CD4-positive, alpha-beta T cell treated with Interferon gamma for 1 hour (primary cell): ENCODE measurements at regions not wholly inside any gene's neighbourhood (a gene's known extent, or its start where the extent isn't known, plus 50 kb on each side); places are given as distances from the start of the nearest gene placed in this dataset.

ENCODE experiments used
- DNase-seq: peaks from one replicate; pipeline ENCODE4 v3.0.0-alpha.2; 2020

GRCh38 chr2:6554466-6554865 is 311.2 kb downstream of the CMPK2 start:
- no peak for DNase-seq

GRCh38 chr2:6556755-6557154 is 309.0 kb downstream of the CMPK2 start:
- DNase-seq: no peak

GRCh38 chr2:6557737-6558136 is 308.0 kb downstream of the CMPK2 start:
- no peak for DNase-seq

DNA sequence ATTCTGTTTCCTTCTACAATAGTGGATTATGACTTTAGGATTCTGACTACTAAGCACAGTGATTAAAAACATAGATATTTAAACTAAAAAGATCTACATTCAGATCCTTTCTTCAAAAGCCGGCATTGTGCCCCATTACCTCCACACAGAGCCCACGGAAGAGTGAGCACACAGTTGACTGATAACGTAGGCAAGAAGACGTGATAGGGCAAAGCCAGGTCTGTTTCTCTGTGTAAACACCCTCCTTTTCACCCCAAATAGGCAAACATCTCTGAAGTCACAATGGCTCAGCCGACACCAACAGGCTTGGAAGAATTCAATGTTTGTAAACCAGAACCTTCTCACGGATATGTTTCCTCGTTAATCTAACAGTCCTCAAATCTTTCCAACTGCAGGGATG is 302.9 kb downstream of the CMPK2 start:
- DNase-seq: no peak

DNA sequence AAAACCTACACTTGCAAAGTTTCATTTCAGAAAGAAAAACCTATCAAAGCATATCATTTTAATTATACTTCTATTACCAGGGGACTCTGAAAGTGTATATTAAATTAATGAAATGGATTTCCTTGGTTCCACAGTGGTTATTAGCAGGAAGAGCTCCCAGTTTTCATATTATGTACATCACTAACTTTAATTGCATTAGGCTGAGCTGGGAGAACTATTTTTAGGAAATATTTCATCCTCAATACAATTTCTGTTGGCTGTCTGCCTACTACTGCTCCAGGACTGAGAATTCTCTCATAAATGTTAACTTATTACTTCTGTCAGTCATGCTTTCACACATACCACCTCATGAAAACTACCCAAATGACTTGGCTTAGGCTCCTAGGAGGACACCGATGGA is 301.4 kb downstream of the CMPK2 start:
- no peak for DNase-seq

DNA sequence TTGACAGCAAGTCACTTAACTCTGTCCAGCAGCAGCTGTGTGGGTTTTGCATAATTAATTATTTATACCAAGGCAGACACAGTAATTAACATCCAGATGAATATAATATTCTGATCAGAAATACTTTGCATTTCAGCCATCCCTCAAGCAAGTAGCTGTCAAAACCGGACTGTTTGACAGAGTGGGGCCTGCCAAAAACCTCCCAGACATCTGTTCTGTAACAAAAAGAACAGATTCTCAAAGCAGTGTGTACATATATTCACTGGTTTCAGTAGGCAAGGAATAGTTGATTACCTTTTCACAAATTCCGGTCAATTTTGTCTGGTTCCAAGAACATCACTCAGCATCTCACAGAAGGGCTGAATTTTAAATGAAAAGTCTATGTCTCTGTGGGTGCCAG is 291.6 kb downstream of the CMPK2 start:
- no peak for DNase-seq

DNA sequence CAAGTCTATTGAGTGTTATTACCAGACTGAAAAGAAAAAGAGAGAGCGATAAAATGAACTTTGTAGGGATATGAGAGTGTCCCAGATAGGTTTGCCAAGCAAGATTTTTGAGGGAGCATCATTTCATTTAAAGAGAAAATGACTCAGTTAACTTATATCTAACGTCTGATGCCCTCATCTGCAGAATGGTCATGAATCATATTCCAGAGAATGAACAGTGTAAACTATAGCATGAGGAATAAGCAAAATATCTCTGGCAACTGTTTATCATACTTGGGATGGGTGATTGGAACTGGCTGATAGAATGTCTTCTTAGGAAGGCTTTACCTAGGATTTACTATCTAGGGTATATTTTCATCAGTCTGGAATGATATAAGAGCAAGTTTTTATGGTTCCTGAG is 289.4 kb downstream of the CMPK2 start:
- no peak for DNase-seq

GRCh38 chr2:6577960-6578359 is 287.7 kb downstream of the CMPK2 start:
- no peak for DNase-seq

- no peak for DNase-seq
Measured at GRCh38 chr2:6578416-6578815, 287.3 kb downstream of the CMPK2 start.

GRCh38 chr2:6579281-6579680 is 286.4 kb downstream of the CMPK2 start:
- no peak for DNase-seq

GRCh38 chr2:6580982-6581381 is 284.7 kb downstream of the CMPK2 start:
- no peak for DNase-seq

GRCh38 chr2:6589150-6589549 is 276.6 kb downstream of the CMPK2 start:
- no peak for DNase-seq

GRCh38 chr2:6590442-6590841 is 275.3 kb downstream of the CMPK2 start:
- no peak for DNase-seq

- no peak for DNase-seq
Measured at GRCh38 chr2:6602471-6602870, 263.2 kb downstream of the CMPK2 start.

- no peak for DNase-seq
Measured at GRCh38 chr2:6605836-6606505, 259.7 kb downstream of the CMPK2 start.

GRCh38 chr2:6617794-6618193 is 247.9 kb downstream of the CMPK2 start:
- no peak for DNase-seq

- DNase-seq: no peak
Measured at GRCh38 chr2:6618201-6618600, 247.5 kb downstream of the CMPK2 start.

DNA sequence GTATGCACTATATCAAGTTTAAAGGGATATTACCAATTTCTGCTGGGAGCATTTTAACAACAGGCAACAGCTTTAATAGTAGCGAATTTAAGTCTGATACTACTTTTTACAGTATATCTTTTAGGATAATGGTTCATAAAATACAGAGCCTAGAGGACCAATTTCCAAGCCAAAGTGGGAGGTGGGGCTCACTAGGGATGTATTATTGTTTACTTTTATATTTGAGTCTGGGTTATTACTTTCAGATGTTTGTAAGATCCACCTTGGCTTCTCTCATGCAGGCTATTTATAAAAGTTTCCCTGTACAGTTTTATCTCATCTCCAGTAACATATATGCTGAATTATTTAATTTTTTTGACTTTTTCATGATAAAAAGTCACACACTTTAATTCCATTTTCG is 242.0 kb downstream of the CMPK2 start:
- DNase-seq: no peak

GRCh38 chr2:6626401-6627012 is 239.2 kb downstream of the CMPK2 start:
- DNase-seq: no peak

GRCh38 chr2:6627316-6627715 is 238.4 kb downstream of the CMPK2 start:
- DNase-seq: no peak

- DNase-seq: no peak
Measured at GRCh38 chr2:6630209-6630608, 235.5 kb downstream of the CMPK2 start.

DNA sequence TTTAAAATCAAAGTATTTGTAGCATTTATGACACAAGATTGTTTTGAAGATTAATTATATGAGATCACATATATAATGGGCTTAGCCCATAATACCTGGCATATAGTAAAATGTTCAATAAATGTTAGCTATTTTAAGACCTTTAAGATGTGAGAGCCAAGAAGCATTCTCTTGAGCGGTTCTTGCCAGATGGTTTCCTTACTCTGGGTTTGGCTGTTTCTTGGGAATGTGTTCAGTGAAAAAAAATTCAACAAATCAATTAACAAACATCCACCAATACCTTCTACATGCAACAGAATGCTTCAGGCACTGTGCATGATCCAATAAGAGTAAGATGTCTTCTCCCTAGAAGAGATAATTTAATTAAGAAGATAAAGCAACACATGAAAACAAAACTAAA is 230.4 kb downstream of the CMPK2 start:
- DNase-seq: no peak

DNA sequence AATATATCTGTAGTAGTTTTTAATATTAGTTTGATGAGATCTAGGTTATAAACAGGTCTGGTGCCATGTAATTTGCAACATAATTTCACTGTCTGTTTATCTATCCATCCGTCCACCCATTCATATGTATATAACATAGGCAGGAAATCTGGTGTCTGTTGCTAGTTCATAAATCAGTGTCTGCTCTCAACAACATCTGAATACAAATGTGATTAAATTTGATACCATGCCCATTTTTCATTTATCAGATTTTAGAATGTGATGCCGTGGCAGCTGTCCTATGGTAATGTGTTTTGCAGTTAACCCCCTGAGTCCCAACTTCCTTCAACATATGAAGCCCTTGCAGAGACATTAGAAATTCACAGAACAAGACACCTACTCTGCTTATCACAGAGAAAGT is 228.4 kb downstream of the CMPK2 start:
- no peak for DNase-seq

DNA sequence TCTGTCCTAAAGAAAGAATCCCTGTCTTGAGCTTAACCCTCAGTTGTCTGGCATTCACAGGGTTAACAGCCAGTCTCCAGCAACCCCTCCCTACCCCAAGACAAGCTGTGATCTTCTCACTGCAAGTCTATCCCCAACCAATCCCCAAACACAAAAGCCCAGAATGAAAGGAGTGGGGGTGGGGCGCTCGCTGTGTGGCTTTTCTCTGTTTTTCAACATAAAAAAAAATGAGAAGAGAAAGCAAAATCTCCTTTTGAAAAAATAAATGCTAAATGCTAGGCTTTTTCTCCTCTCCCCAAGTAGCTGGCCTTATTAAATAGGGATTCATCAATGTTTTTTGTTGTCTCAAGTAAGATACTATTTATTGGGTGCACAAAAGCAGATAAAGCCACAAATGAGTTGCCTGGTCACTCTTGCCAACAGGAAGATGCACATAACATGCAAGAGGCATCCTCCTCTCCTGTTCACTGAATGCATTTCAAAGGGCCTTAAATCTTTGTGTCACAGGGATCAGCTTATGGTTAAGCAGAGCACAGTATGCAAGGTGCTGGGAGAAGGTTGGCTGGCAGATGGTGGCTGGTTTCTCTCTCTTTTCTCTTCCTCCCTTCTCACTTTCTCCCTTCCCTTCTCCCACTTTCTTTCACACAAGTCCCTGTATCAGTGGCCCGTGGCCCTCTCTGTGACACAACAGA is 225.6 kb downstream of the CMPK2 start:
- DNase-seq: no peak

DNA sequence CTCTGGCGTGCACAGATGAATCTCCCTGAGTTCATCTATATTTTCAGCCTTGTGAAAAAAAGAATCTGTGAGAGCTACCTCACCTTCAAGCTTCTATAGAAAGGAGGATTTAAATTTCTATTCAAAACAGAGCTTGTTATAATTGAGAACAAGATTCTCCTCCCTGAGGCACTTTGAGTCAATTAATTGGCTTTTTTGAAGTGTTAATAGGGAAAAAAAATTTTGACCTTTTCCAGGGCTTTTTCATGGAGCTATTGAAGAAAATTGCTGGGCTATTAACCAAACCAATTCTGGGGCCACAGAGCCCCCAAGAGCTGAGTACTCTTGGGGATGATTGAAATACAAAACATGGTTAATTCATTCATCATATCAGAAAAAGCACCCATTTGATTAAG is 225.1 kb downstream of the CMPK2 start:
- DNase-seq: no peak
